Spleen (tissue), 11 donors: ENCODE measurements at regions not wholly inside any gene's neighbourhood (a gene's known extent, or its start where the extent isn't known, plus 50 kb on each side); places are given as distances from the start of the nearest gene placed in this dataset.

Experiments used
- DNase-seq: peaks from one replicate; pipeline ENCODE4 v3.0.0-alpha.2; 2020
- H3K27ac ChIP-seq, 8 donors: fragments of 200-600 bp; sonication (generic) in 7 of 8; 1 replicate in 4 of 8; 2 replicates in 4 of 8; pipeline versions ENCODE4 v1.5.0 to v1.8.0; 2016 to 2021; ENCODE audit warnings: inconsistent platforms in 4 of 8, mild to moderate bottlenecking in 4 of 8, moderate library complexity in 1 of 8
- H3K27me3 ChIP-seq, 7 donors: fragments of 200-600 bp; sonication (generic) in 6 of 7; replicated peaks in 1 of 7; 1 replicate in 4 of 7; 2 replicates in 3 of 7; pipeline versions ENCODE4 v1.5.0 to v1.8.0; 2016 to 2021; ENCODE audit warnings: inconsistent platforms in 3 of 7, mild to moderate bottlenecking in 1 of 7
- H3K36me3 ChIP-seq, 6 donors: fragments of 200-600 bp; sonication (generic) in 5 of 6; 1 replicate in 4 of 6; 2 replicates in 2 of 6; pipeline versions ENCODE4 v1.5.0 to v1.8.0; 2016 to 2021; ENCODE audit warnings: inconsistent platforms in 2 of 6
- H3K4me1 ChIP-seq, 6 donors: fragments of 200-600 bp; sonication (generic) in 5 of 6; 1 replicate in 3 of 6; 2 replicates in 3 of 6; pipeline versions ENCODE4 v1.5.0 to v1.8.0; 2016 to 2021; ENCODE audit warnings: inconsistent platforms in 3 of 6
- H3K4me3 ChIP-seq, 8 donors: fragments of 200-600 bp; sonication (generic) in 7 of 8; 1 replicate in 4 of 8; 2 replicates in 4 of 8; pipeline versions ENCODE4 v1.5.0 to v1.8.0; 2016 to 2021; ENCODE audit warnings: inconsistent platforms in 4 of 8, mild to moderate bottlenecking in 4 of 8, moderate library complexity in 2 of 8
- H3K9me3 ChIP-seq, 8 donors: fragments of 200-600 bp; sonication (generic) in 7 of 8; 1 replicate in 4 of 8; 2 replicates in 4 of 8; pipeline versions ENCODE4 v1.5.0 to v1.8.0; 2016 to 2021; ENCODE audit warnings: inconsistent platforms in 4 of 8
- CTCF ChIP-seq, 11 experiments: fragments of 200-600 bp in 7 of 11; fragments of 450-650 bp in 4 of 11; sonication (generic) in 4 of 11; IDR thresholded peaks in 8 of 11; conservative IDR thresholded peaks in 3 of 11; 1 replicate in 7 of 11; 2 replicates in 4 of 11; pipeline versions ENCODE4 v1.4.0 to v1.8.0; 2016 to 2021; ENCODE audit warnings: antibody characterized with exemption in 11 of 11, inconsistent platforms in 4 of 11, mild to moderate bottlenecking in 1 of 11
- POLR2A ChIP-seq, 3 donors: fragments of 450-650 bp; IDR thresholded peaks; one replicate each; pipeline ENCODE4 v1.5.1; 2017; ENCODE audit warnings: antibody characterized with exemption in 3 of 3, mild to moderate bottlenecking in 1 of 3
- POLR2AphosphoS5 ChIP-seq, 3 donors: sonication (generic); formaldehyde crosslinking; IDR thresholded peaks; one replicate each; pipeline ENCODE4 v1.5.1; 2017; ENCODE audit warnings: antibody characterized with exemption in 3 of 3
- WGBS, 5 donors: extraction: QIAGEN DNeasy Blood & Tissue Kit in 3 of 5; methylation state at CpG; one replicate each; pipeline versions ENCODE4 v1.1.5 to v1.1.7; 2013 to 2018; 5-methylcytosine and 5-hydroxymethylcytosine counted together
- intact Hi-C: fragments of 100-400 bp; cut with DNase I; formaldehyde crosslinking; loops from one replicate; pipeline ENCODE4 v1.15.0; 2023; ENCODE audit warnings: low total_unique reads
- donor health status: healthy with polysubstance abuse.
- donor health status: DM: no; HTN: no; CAD: no; lungs with moderate emphysema.
- donor health status: DM: no; HTN: no; CAD: no.
- donor health status: Bipolar disorder and iron deficiency.
- donor health status: healthy.
- donor health status: DM: no; HTN: no; CAD: no.
- donor health status: DM: yes; HTN: yes; CAD: no.

- peaks cover 0 to 6% (median 0%) of the 10 kb centered on the region in 6 donors for H3K36me3 ChIP-seq
- no peak overlapping the region for H3K27ac ChIP-seq
- H3K4me1 ChIP-seq = peaks cover 27 to 42% (median 32%) of the 10 kb centered on the region in 6 donors
- TF ChIP-seq POLR2AphosphoS5 (IDR thresholded peaks at IDR 0.05) (no peak), POLR2A (IDR thresholded peaks at IDR 0.05) (no peak), CTCF (IDR thresholded peaks at IDR 0.05 in 8 of 11, conservative IDR thresholded peaks at IDR 0.05 in 3 of 11) (no peak)
- H3K4me3 ChIP-seq = no peak overlapping the region
- intact Hi-C loops = loop anchor here (10.0 kb wide), 1 partner anchor 115 kb away; no protein-coding TSS in a partner anchor
- no peaks in the 10 kb centered on the region for H3K9me3 ChIP-seq
- WGBS, 5 donors = 94 to 98% (median 97%) methylated on average over 3 of the region's 3 CpGs
- no peak for DNase-seq
- no peaks in the 10 kb centered on the region for H3K27me3 ChIP-seq
These were observed 108.2 kb upstream of the STK17B start for GRCh38 chr2:196279541-196279940.

- DNase-seq = no peak
- intact Hi-C loops = no loop called here
- Histone ChIP-seq H3K4me3 (no peak overlapping the region), H3K9me3 (no peaks in the 10 kb centered on the region), H3K4me1 (peaks cover 8 to 47% (median 33%) of the 10 kb centered on the region in 6 donors), H3K27me3 (no peaks in the 10 kb centered on the region), H3K36me3 (no peaks in the 10 kb centered on the region), H3K27ac (peak overlapping the region in 4 of 8 donors; percentile 6 to 33 (median 19))
- no peak for TF ChIP-seq POLR2A (IDR thresholded peaks at IDR 0.05)
- TF ChIP-seq POLR2AphosphoS5 (IDR thresholded peaks at IDR 0.05) = no peak
- no peak for TF ChIP-seq CTCF (IDR thresholded peaks at IDR 0.05 in 8 of 11, conservative IDR thresholded peaks at IDR 0.05 in 3 of 11)
- 63 to 92% (median 83%) methylated on average over 3 of the region's 3 CpGs for WGBS, 5 donors
These were observed 112.9 kb upstream of the STK17B start for GRCh38 chr2:196284144-196284844.

GRCh38 chr2:196284866-196285557 is 113.6 kb upstream of the STK17B start:
- peaks cover 8 to 53% (median 33%) of the 10 kb centered on the region in 6 donors for H3K4me1 ChIP-seq
- 65 to 76% (median 76%) methylated on average over 4 of the region's 4 CpGs for WGBS, 5 donors
- H3K27ac ChIP-seq = peak overlapping the region in 4 of 8 donors; percentile 6 to 33 (median 19)
- DNase-seq = no peak
- no peaks in the 10 kb centered on the region for H3K9me3 ChIP-seq
- no peak overlapping the region for H3K4me3 ChIP-seq
- no peaks in the 10 kb centered on the region for H3K27me3 ChIP-seq
- TF ChIP-seq POLR2AphosphoS5 (IDR thresholded peaks at IDR 0.05) = no peak
- no peak for TF ChIP-seq CTCF (IDR thresholded peaks at IDR 0.05 in 8 of 11, conservative IDR thresholded peaks at IDR 0.05 in 3 of 11)
- no peak for TF ChIP-seq POLR2A (IDR thresholded peaks at IDR 0.05)
- no peaks in the 10 kb centered on the region for H3K36me3 ChIP-seq
- intact Hi-C loops = no loop called here

GRCh38 chr2:196286821-196287220 is 115.4 kb upstream of the STK17B start:
- Histone ChIP-seq H3K9me3 (no peaks in the 10 kb centered on the region), H3K4me1 (peaks cover 8 to 59% (median 40%) of the 10 kb centered on the region in 6 donors), H3K27ac (no peak overlapping the region), H3K27me3 (no peaks in the 10 kb centered on the region), H3K36me3 (peaks cover 0 to 11% (median 0%) of the 10 kb centered on the region in 6 donors), H3K4me3 (no peak overlapping the region)
- no peak for TF ChIP-seq POLR2AphosphoS5 (IDR thresholded peaks at IDR 0.05)
- TF ChIP-seq POLR2A (IDR thresholded peaks at IDR 0.05) = no peak
- no peak for TF ChIP-seq CTCF (IDR thresholded peaks at IDR 0.05 in 8 of 11, conservative IDR thresholded peaks at IDR 0.05 in 3 of 11)
- intact Hi-C loops = no loop called here
- no peak for DNase-seq
